H9 (cell line): ENCODE measurements at regions not wholly inside any gene's neighbourhood (a gene's known extent, or its start where the extent isn't known, plus 50 kb on each side); places are given as distances from the start of the nearest gene placed in this dataset.

Experiments
- DNase-seq: peaks from one replicate; pipeline ENCODE4 v3.0.0-alpha.2; 2017
- H2AFZ ChIP-seq: one replicate; pipeline ENCODE4 v1.6.1; 2013; ENCODE audit warnings: mild to moderate bottlenecking, low read length, control low read depth, moderate library complexity
- H2AK5ac ChIP-seq: 2 replicates; pipeline ENCODE4 v1.6.1; 2013; ENCODE audit warnings: low read length, control low read depth, mixed read lengths; ENCODE audit not compliant: insufficient read length
- H2BK120ac ChIP-seq: one replicate; pipeline ENCODE4 v1.6.1; 2013; ENCODE audit warnings: low read depth, mild to moderate bottlenecking, low read length, control low read depth, inconsistent platforms; ENCODE audit not compliant: poor library complexity, severe bottlenecking
- H2BK12ac ChIP-seq: 2 replicates; pipeline ENCODE4 v1.6.1; 2013; ENCODE audit warnings: low read length, control low read depth, mixed read lengths, low read depth; ENCODE audit not compliant: insufficient read length
- H2BK15ac ChIP-seq: 2 replicates; pipeline ENCODE4 v1.6.1; 2013; ENCODE audit warnings: low read depth, low read length, control low read depth
- H2BK20ac ChIP-seq: one replicate; pipeline ENCODE4 v1.6.1; 2013; ENCODE audit warnings: low read depth, mild to moderate bottlenecking, low read length, control low read depth, inconsistent platforms; ENCODE audit not compliant: poor library complexity, severe bottlenecking
- H2BK5ac ChIP-seq: 2 replicates; pipeline ENCODE4 v1.6.1; 2013; ENCODE audit warnings: low read length, control low read depth, mixed read lengths; ENCODE audit not compliant: insufficient read length
- H3K14ac ChIP-seq: 2 replicates; pipeline ENCODE4 v1.6.1; 2013; ENCODE audit warnings: low read length, control low read depth; ENCODE audit not compliant: insufficient read depth
- H3K18ac ChIP-seq: 2 replicates; pipeline ENCODE4 v1.6.1; 2013; ENCODE audit warnings: low read depth, mild to moderate bottlenecking, mixed read lengths, low read length, control low read depth; ENCODE audit not compliant: insufficient read length
- H3K23ac ChIP-seq: 2 replicates; pipeline ENCODE4 v1.6.1; 2013; ENCODE audit warnings: low read length, control low read depth, mixed read lengths, low read depth; ENCODE audit not compliant: insufficient read length
- H3K23me2 ChIP-seq: 2 replicates; pipeline ENCODE4 v1.6.1; 2013; ENCODE audit warnings: low read depth, mild to moderate bottlenecking, mixed read lengths, low read length, control low read depth; ENCODE audit not compliant: insufficient read length, poor library complexity, severe bottlenecking
- H3K27ac ChIP-seq: 2 replicates; pipeline ENCODE4 v1.5.1; 2013; ENCODE audit warnings: low read length, control low read depth, mixed read lengths, low read depth; ENCODE audit not compliant: insufficient read length
- H3K27me3 ChIP-seq: 2 replicates; pipeline ENCODE4 v1.6.1; 2013; ENCODE audit warnings: low read length, control low read depth, inconsistent platforms; ENCODE audit not compliant: insufficient read depth
- H3K4ac ChIP-seq: 2 replicates; pipeline ENCODE4 v1.6.1; 2013; ENCODE audit warnings: low read depth, mild to moderate bottlenecking, control low read depth, inconsistent platforms, low read length, moderate library complexity
- H3K4me1 ChIP-seq: 2 replicates; pipeline ENCODE4 v1.6.1; 2013; ENCODE audit warnings: low read length, control low read depth, inconsistent platforms; ENCODE audit not compliant: insufficient read depth
- H3K4me2 ChIP-seq: 2 replicates; pipeline ENCODE4 v1.6.1; 2013; ENCODE audit warnings: low read length, control low read depth, mixed read lengths; ENCODE audit not compliant: insufficient read length, insufficient read depth
- H3K56ac ChIP-seq: 2 replicates; pipeline ENCODE4 v1.6.1; 2013; ENCODE audit warnings: low read depth, mild to moderate bottlenecking, mixed read lengths, low read length, control low read depth; ENCODE audit not compliant: insufficient read length
- H3K79me1 ChIP-seq: 2 replicates; pipeline ENCODE4 v1.6.1; 2013; ENCODE audit warnings: low read depth, mild to moderate bottlenecking, moderate library complexity, low read length, control low read depth, inconsistent platforms; ENCODE audit not compliant: insufficient read depth, poor library complexity, severe bottlenecking
- H3K79me2 ChIP-seq: 2 replicates; pipeline ENCODE4 v1.6.1; 2013; ENCODE audit warnings: low read length, control low read depth, inconsistent platforms; ENCODE audit not compliant: insufficient read depth
- H3K9ac ChIP-seq: 2 replicates; pipeline ENCODE4 v1.6.1; 2013; ENCODE audit warnings: low read length, control low read depth, mixed read lengths; ENCODE audit not compliant: insufficient read length; ENCODE audit errors: extremely low read depth
- H3K9me3 ChIP-seq: one replicate; pipeline ENCODE4 v1.6.1; 2013; ENCODE audit warnings: low read depth, low read length, inconsistent platforms; ENCODE audit not compliant: control insufficient read depth
- H3T11ph ChIP-seq: one replicate; pipeline ENCODE4 v1.6.1; 2013; ENCODE audit warnings: mild to moderate bottlenecking, low read length, control low read depth, inconsistent platforms
- H4K20me1 ChIP-seq: one replicate; pipeline ENCODE4 v1.6.1; 2013; ENCODE audit not compliant: control insufficient read depth, insufficient read length, insufficient read depth
- H4K5ac ChIP-seq: 2 replicates; pipeline ENCODE4 v1.6.1; 2013; ENCODE audit warnings: low read depth, mild to moderate bottlenecking, mixed read lengths, low read length, control low read depth; ENCODE audit not compliant: insufficient read length
- H4K8ac ChIP-seq: replicated peaks from 2 replicates; pipeline ENCODE4 v1.6.1; 2013; ENCODE audit warnings: low read length, control low read depth, mixed read lengths, low read depth; ENCODE audit not compliant: insufficient read length
- H4K91ac ChIP-seq: 2 replicates; pipeline ENCODE4 v1.6.1; 2013; ENCODE audit warnings: low read depth, mild to moderate bottlenecking, moderate library complexity, mixed read lengths, low read length, control low read depth; ENCODE audit not compliant: insufficient read length
- H3K27ac Mint-ChIP-seq, 3 experiments: 2 replicates in 2 of 3; 3 replicates in 1 of 3; pipeline ENCODE4 v1.8.0; 2020 to 2021; ENCODE audit warnings: mixed read lengths in 3 of 3, mild to moderate bottlenecking in 1 of 3, moderate library complexity in 1 of 3
- H3K27me3 Mint-ChIP-seq: 2 replicates; pipeline ENCODE4 v1.8.0; 2021; ENCODE audit warnings: low read depth, mild to moderate bottlenecking, moderate library complexity, mixed read lengths
- H3K36me3 Mint-ChIP-seq, 3 experiments: 2 replicates in 2 of 3; 3 replicates in 1 of 3; pipeline ENCODE4 v1.8.0; 2020 to 2021; ENCODE audit warnings: low read depth in 3 of 3, mixed read lengths in 3 of 3; ENCODE audit not compliant: insufficient read depth in 1 of 3
- H3K4me1 Mint-ChIP-seq, 2 experiments: 2 replicates each; pipeline ENCODE4 v1.8.0; 2020; ENCODE audit warnings: mixed read lengths in 2 of 2
- H3K4me3 Mint-ChIP-seq, 2 experiments: 2 replicates in 1 of 2; 3 replicates in 1 of 2; pipeline ENCODE4 v1.8.0; 2020 to 2021; ENCODE audit warnings: mild to moderate bottlenecking in 2 of 2, mixed read lengths in 2 of 2, moderate library complexity in 1 of 2
- H3K9me3 Mint-ChIP-seq, 2 experiments: 2 replicates in 1 of 2; 3 replicates in 1 of 2; pipeline ENCODE4 v1.8.0; 2020; ENCODE audit warnings: mild to moderate bottlenecking in 2 of 2, mixed read lengths in 2 of 2, moderate library complexity in 1 of 2
- TF ChIP-seq, protein P1 (sequence below): fragments of 200-600 bp; sonication (generic); conservative IDR thresholded peaks from 3 replicates; pipeline ENCODE4 v1.8.0; 2021; ENCODE audit warnings: antibody characterized with exemption, mild to moderate bottlenecking

DNA sequence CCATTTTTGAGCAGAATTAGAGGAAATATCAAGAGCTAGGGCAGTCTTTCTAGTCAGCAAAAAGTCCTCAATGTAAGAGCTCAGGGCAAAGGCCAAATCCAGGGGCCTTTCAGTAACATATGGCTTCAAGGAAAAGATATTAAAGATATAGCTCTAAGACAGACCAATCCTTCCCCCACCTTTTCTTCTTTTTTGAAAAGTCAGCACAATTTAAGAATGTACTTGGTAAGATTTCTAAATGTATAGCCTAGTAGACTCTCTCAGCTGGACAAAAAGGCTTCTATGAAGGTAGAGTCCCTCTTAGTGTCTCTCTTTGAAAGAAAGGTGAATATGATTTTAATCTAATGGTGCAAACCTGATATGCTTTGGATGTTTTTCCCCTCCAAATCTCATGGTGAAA lies 515.7 kb downstream of the VRK1 start:
- H3K14ac ChIP-seq: no peak overlapping the region
- H2AK5ac ChIP-seq: no peak overlapping the region
- no peak overlapping the region for H3K27ac ChIP-seq
- no peaks in the 10 kb centered on the region for H3K27me3 ChIP-seq
- no peak overlapping the region for H3K4me2 ChIP-seq
- no peak overlapping the region for H3K9ac ChIP-seq
- no peak overlapping the region for H2BK120ac ChIP-seq
- no peak overlapping the region for H2BK5ac ChIP-seq
- no peak overlapping the region for H2BK12ac ChIP-seq
- H3K27me3 Mint-ChIP-seq: no peaks in the 10 kb centered on the region; the same call in 1 of the 2 replicates
- no peak for DNase-seq
- no peak overlapping the region for H3T11ph ChIP-seq
- no peak overlapping the region for H3K23ac ChIP-seq
- no peak overlapping the region for H3K4me3 Mint-ChIP-seq
- H4K5ac ChIP-seq: no peak overlapping the region
- H3K4me1 Mint-ChIP-seq: no peaks in the 10 kb centered on the region
- no peaks in the 10 kb centered on the region for H3K4me1 ChIP-seq
- no peaks in the 10 kb centered on the region for H3K9me3 ChIP-seq
- H3K36me3 Mint-ChIP-seq: peaks cover 0 to 5% (median 0%) of the 10 kb centered on the region in 3 experiments; a peak in 2 of 7 replicates
- H4K91ac ChIP-seq: no peak overlapping the region
- TF ChIP-seq, protein P1, sequence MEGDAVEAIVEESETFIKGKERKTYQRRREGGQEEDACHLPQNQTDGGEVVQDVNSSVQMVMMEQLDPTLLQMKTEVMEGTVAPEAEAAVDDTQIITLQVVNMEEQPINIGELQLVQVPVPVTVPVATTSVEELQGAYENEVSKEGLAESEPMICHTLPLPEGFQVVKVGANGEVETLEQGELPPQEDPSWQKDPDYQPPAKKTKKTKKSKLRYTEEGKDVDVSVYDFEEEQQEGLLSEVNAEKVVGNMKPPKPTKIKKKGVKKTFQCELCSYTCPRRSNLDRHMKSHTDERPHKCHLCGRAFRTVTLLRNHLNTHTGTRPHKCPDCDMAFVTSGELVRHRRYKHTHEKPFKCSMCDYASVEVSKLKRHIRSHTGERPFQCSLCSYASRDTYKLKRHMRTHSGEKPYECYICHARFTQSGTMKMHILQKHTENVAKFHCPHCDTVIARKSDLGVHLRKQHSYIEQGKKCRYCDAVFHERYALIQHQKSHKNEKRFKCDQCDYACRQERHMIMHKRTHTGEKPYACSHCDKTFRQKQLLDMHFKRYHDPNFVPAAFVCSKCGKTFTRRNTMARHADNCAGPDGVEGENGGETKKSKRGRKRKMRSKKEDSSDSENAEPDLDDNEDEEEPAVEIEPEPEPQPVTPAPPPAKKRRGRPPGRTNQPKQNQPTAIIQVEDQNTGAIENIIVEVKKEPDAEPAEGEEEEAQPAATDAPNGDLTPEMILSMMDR: no peak
- no peak overlapping the region for H2AFZ ChIP-seq
- no peak overlapping the region for H3K56ac ChIP-seq
- no peaks in the 10 kb centered on the region for H3K79me1 ChIP-seq
- H3K27ac Mint-ChIP-seq: no peak overlapping the region
- no peak overlapping the region for H3K4ac ChIP-seq
- H3K18ac ChIP-seq: no peak overlapping the region
- peaks cover 8% of the 10 kb centered on the region in 2 experiments; a peak in 3 of 5 replicates for H3K9me3 Mint-ChIP-seq
- no peaks in the 10 kb centered on the region for H3K23me2 ChIP-seq
- H2BK20ac ChIP-seq: no peak overlapping the region
- no peak overlapping the region for H2BK15ac ChIP-seq
- H3K79me2 ChIP-seq: no peaks in the 10 kb centered on the region
- H4K8ac ChIP-seq: no peak overlapping the region
- no peaks in the 10 kb centered on the region for H4K20me1 ChIP-seq
